Pons (tissue), 1 donor: ENCODE measurements at regions not wholly inside any gene's neighbourhood (a gene's known extent, or its start where the extent isn't known, plus 50 kb on each side); places are given as distances from the start of the nearest gene placed in this dataset.
A peak's percentile ranks its signal among the peaks of the same experiment; 100 is the strongest.

Experiments
- DNase-seq: peaks from one replicate; pipeline ENCODE4 v3.0.0-alpha.2; 2016; ENCODE audit warnings: low spot score

DNA sequence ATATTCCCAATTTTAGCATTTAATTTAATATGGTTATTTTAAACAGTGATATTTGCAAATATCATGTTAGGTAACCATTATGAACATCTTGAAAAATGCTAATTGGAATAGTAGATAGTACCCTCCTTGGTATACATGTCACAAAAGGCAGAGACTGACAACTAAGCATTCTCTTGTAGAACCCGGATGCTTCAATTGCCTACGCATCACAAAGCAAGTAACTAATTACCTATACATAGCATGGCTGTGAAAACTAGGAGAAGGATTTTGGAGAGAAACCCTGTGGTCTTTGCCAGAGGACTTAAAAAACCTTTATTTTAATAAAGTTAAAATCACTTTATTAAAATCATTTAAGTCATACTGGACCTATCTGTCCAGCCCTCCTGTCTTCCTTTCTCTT lies 764.1 kb upstream of the TENM3 start:
- DNase-seq, result no peak

GRCh38 chr4:181484396-181484795 lies 758.8 kb upstream of the TENM3 start:
- no peak for DNase-seq

- DNase-seq, result peak; percentile 42
Observed at GRCh38 chr4:181488926-181489325, 754.3 kb upstream of the TENM3 start.

DNA sequence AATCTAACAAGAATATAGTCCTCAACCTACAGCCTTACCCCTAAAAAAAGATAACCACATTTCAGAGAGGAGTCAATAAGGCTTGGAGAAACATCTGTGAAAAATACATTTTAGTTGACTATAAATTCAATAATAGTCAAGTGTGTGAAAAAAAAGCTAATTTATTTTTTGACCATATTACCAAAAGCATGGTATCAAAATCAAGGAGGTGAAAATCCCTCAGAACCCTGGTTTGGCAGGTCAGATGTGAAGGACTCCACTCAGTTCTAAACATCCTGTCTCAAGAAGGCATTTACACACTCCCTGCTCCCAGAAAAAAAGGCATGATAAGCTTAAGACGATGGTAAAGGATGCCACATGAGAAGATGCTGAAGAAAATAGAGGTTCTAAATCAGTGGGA lies 745.1 kb upstream of the TENM3 start:
- no peak for DNase-seq

- DNase-seq, result no peak
Observed at GRCh38 chr4:181502611-181503010, 740.6 kb upstream of the TENM3 start.

DNA sequence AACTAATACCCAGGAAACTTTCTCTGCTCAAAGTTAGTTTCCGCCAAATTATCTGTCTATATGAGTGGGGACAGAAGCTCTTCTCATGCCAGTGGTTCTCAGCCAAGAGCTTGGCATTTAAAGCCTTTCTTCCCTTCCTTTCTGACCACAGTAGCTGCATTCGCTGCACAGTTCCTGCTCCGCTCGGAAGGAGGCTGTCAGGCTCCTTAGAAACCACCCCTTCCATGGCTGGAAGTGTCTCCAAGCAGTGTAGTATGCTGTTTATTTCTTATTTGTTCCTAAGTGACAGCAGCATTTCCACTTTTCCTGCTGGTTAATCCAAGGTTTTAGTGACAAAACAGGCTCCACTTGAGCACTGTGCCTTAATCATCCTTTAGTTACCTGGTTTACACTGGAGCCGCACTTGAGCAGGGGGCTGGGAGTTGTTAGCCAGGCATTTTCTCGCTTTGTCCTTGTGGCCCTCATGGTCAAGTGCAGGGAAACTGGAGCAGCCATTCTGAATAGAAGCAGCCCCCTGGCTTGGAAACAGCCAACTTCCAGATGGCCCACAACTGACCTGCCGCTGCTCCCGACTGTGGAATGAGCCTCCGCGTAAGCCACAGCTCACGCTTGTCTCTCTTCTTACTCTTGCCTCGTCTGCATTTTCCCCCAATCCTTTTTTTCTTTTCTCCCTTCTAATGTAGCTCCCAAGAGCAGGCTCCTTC lies 739.4 kb upstream of the TENM3 start:
- no peak for DNase-seq

DNA sequence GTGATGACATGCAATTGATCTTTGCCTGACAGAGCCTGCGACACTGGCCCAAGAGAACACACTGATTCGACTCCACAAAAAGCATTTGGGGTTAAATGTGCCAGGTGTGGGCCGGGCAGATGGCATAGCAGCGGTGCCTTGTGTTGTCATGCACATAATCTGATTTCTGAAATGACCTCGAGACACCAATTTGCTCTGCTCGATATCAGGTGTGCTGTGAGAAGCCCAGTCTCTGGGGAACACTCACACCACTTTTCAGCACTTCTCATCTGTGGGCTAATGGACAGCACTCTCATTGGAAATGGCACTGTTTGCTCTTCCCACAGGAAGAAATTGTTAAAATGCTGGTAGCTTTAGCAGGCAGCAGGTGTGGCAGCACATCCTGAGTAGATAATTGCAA lies 738.3 kb upstream of the TENM3 start:
- DNase-seq, result no peak

DNA sequence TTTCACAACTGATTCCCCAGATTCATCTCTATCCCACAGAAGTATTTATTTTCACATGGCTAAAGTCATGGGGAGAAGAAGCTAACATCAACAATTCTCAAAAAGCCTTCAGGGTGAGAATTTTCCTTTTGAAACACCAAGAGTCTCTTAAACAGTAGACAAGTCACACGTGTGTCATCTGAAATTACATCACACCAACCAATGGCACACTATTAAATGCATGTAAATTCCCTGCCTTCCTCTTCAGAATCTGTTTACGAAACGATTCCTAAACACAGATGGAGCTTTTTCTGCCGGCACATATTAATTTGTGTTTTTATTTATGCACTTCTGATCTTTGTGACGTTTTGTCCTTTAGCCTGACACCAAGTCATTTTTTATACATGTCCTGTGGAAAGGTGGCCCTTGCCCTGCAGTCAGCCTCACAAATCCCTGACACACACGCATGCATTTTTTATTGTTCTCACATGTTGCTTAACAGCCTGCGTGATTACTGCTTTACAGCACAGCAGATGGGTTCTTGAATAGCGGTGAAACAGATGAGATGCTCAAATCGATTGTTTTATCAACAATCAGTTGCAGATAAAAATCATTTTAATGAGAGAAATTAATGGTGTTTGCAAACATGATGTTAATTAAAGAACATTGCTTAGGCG lies 735.9 kb upstream of the TENM3 start:
- DNase-seq, result no peak

DNA sequence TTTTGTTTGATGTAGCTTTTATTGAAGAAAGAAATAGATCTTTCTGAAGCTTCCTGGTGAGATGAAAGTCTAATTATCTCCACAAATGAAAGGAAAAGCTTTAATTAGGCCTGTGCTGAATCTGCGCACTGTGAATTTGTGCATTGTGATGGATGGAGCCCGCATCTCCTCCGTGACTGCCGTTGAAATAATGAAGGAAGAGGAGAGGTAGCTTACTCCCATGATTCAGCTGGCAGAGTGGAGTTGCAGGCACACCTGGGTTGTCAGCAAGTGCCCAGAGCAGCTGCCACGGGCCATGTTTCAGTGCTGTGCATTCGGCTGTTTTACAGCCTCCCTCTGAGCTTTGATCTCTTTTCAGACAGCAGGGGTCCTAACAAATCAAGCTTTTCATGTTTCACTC lies 735.3 kb upstream of the TENM3 start:
- DNase-seq, result no peak

GRCh38 chr4:181508601-181509000 lies 734.6 kb upstream of the TENM3 start:
- no peak for DNase-seq

DNA sequence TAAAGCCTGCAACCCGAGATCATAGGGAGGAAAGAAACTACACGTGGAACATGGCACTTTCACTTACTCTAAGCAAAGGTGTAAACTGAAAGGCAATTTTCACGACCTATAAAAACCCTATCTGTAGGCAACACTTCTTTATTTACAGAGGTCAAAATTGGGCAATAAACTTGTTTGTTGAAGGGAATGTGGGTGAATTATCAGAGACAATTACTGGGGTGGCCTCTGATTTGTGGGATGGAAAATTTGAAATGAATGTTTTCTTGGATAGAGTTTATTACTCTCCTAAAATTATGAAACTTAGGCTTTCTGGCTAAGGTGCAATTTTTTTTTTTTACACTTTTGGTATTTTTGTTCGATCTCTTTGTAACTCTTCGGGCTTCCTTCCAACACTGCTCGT lies 734.1 kb upstream of the TENM3 start:
- no peak for DNase-seq

- no peak for DNase-seq
Observed at GRCh38 chr4:181517491-181517890, 725.7 kb upstream of the TENM3 start.

DNA sequence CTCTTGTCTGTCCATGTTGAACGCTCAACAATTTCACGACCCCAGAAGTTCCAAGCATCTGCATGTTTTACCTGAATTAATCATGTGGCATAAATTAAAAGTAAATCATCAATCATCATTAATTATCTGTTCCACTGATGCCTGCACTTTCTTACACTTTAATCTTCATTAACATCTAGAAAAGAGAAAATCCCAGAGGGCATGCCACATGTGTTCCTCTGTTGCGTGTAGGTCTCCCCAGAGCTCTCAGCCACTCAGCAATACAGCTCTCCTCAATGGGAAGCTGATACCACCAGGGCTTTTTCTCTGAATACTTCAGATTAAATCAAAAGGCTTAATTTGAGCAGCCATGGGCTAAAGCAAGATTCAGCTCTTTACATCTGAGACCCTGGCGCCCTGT lies 722.4 kb upstream of the TENM3 start:
- no peak for DNase-seq

DNA sequence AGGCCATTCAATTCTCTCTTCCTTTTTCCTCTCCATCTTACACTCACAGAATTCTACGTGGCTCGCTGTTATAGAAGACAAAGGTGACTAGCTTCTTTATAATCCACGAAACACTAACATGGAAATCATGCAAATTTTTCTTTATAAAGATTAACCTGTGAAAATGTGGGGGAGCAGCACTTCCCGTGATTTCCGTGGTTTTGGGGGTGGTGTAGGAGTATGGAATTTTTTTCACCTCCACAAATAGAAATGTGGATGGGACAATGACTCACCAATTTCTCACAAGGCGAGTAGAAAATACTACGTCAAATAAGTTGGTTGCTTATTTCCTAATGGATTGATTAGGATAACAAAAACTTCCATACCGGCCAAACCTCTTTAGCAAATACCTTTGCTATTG lies 719.2 kb upstream of the TENM3 start:
- DNase-seq, result no peak

DNA sequence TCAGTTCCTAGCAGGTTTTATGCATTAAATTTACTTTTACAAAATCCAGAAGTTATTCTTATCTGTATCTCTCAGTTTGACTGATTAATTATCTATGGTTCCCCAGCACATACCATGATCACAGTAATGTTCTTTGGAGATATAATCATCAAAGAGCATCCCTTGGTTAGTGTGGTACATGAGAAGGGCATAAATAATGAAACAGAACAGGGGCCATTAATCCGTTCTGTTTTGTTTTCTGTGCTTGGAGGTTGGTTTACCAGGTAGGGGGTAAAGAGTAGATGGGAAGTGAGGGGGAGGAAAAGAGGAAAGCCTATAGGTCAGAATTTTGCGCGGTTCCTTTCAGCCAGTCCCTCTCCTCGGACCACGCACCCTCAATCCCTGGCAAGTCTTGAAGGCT lies 718.7 kb upstream of the TENM3 start:
- no peak for DNase-seq

DNA sequence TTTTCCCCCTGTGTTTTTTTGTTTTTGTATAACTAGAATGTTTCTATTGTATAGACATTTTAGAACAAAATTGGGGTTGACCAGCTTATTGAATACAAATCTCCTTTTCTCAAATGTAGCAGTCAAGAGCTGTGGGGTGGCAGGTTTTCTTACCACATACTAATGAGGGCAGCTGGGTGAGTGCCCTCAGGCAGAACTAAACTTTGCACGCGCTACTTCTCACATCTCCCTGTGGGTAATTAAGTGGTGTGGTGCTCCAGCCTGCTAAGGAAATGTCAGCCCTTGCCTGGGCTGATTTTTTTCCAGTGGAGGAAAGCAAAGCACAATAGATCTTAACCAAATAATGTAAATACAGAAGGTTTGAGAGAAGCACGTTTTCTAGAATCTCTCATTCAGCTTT lies 717.6 kb upstream of the TENM3 start:
- DNase-seq, result no peak

DNA sequence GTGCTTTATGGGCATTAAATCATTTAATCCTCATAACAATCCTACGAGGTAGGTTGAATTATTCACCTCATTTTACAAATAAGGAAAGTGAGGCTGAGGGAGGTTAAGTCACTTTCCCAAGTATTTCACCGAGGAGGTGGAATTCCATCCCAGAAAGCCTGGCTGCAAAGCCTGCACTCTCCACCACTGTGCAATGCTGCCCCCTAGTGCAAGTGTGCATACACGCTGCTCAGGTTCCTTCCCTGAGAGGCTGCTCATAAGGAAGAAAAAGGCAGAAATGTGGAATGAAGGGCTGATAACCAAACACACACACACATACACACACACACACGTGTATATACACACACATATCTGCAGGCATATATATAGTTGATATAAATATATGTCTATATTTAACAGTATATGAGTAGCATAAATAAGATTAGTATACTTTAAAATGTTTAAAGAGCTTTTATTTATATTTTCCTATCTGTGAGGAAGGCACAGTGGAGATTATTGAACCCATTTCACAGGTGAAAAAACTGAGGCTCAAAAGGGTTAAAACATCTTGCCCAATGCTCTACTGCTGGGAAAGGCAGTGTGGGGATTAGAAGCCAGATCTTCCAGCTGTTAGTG lies 714.5 kb upstream of the TENM3 start:
- DNase-seq, result peak; percentile 74

GRCh38 chr4:181529537-181529936 lies 713.7 kb upstream of the TENM3 start:
- DNase-seq, result no peak

- no peak for DNase-seq
Observed at GRCh38 chr4:181536196-181536746, 706.9 kb upstream of the TENM3 start.

- no peak for DNase-seq
Observed at GRCh38 chr4:181536811-181537434, 706.3 kb upstream of the TENM3 start.

DNA sequence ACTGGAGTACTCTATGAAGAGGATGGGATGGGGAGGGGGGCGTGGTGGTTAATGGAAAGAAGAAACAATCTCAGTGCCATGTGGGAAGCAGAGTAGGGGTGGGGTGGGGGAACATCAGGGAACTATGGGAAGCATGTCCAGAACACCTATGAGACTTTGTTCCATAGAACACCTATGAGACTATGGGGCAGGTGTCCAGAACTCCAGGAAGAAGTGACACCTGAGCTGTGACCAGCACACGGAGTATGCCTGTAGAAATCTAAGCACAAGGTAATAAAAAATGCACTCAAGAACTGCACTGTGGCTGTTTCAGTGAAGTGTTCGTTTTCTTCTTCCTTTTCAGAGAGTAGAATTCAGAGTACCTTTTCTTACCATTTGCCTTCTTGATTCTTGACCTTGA lies 704.8 kb upstream of the TENM3 start:
- DNase-seq, result no peak

GRCh38 chr4:181541396-181541795 lies 701.8 kb upstream of the TENM3 start:
- DNase-seq, result no peak
